Small intestine (tissue), 7 donors: ENCODE measurements at regions not wholly inside any gene's neighbourhood (a gene's known extent, or its start where the extent isn't known, plus 50 kb on each side); places are given as distances from the start of the nearest gene placed in this dataset.

Source experiments
- DNase-seq, 2 donors: peaks; one replicate each; pipeline versions ENCODE4 v3.0.0 to v3.0.0-alpha.2; 2013
- FAIRE-seq: peaks from 2 replicates; lab custom pipeline; 2012; peaks lifted over from hg19 to GRCh38; lab: Jason Lieb, UNC
- H3K27ac ChIP-seq, 3 donors: one replicate each; pipeline ENCODE4 v1.5.1; 2013; ENCODE audit warnings: low read length in 2 of 3, mild to moderate bottlenecking in 2 of 3, control low read depth in 1 of 3, inconsistent platforms in 1 of 3, low read depth in 1 of 3, moderate library complexity in 1 of 3
- H3K27me3 ChIP-seq, 3 donors: one replicate each; pipeline ENCODE4 v1.6.1; 2013; ENCODE audit warnings: low read length in 3 of 3, inconsistent platforms in 1 of 3; ENCODE audit not compliant: control insufficient read depth in 3 of 3, insufficient read depth in 3 of 3
- H3K36me3 ChIP-seq, 3 donors: one replicate each; pipeline ENCODE4 v1.6.1; 2013; ENCODE audit warnings: low read length in 3 of 3, inconsistent platforms in 1 of 3, low read depth in 1 of 3, mild to moderate bottlenecking in 1 of 3, moderate library complexity in 1 of 3; ENCODE audit not compliant: control insufficient read depth in 3 of 3, insufficient read depth in 2 of 3
- H3K4me1 ChIP-seq, 3 donors: one replicate each; pipeline ENCODE4 v1.6.1; 2013; ENCODE audit warnings: low read length in 2 of 3, inconsistent platforms in 1 of 3, low read depth in 1 of 3, mild to moderate bottlenecking in 1 of 3, moderate library complexity in 1 of 3; ENCODE audit not compliant: control insufficient read depth in 3 of 3, insufficient read depth in 2 of 3
- H3K4me3 ChIP-seq, 3 donors: one replicate each; pipeline ENCODE4 v1.5.1; 2013; ENCODE audit warnings: low read length in 3 of 3, control low read depth in 1 of 3, inconsistent platforms in 1 of 3, low read depth in 1 of 3, mild to moderate bottlenecking in 1 of 3, moderate library complexity in 1 of 3
- H3K9me3 ChIP-seq, 2 donors: one replicate each; pipeline ENCODE4 v1.6.1; 2013; ENCODE audit warnings: low read depth in 1 of 2, low read length in 1 of 2; ENCODE audit not compliant: control insufficient read depth in 2 of 2, insufficient read depth in 1 of 2
- WGBS, 3 donors: extraction: QIAGEN DNeasy Blood & Tissue Kit; methylation state at CpG; one replicate each; pipeline ENCODE4 v1.1.7; 2013; 5-methylcytosine and 5-hydroxymethylcytosine counted together
- donor health status: healthy with polysubstance abuse.
- donor health status: control.
- donor health status: control.
- donor health status: Bipolar disorder and iron deficiency.
- donor health status: healthy.

DNA sequence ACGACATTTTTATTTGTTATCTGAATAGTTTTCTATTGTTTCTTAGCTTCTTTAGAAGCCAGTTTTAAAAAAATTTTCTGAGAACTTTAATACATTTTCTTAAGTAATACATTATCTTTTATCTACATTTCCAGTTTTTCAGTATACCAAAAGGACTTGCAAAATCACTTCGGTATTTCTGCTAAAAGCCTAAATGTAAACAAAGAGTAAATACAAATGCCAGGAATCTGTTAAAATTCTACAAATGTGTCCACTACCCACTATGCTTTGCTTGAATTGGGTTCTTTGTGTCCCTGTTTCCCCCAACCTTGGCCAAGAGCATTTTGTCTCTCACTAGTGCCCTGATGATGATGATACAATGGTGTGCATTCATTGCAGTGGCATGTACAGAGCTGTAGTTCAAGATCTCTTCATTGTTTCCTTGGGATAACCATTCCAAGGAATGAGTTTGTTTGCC, 611.2 kb downstream of the NR2F1-AS1 start:
- FAIRE-seq (no peak), DNase-seq (no peak)
- no peaks in the 10 kb centered on the region for H3K4me1 ChIP-seq
- no peak overlapping the region for H3K4me3 ChIP-seq
- H3K27ac ChIP-seq: no peak overlapping the region
- peaks cover 0 to 2% of the 10 kb centered on the region in 2 donors for H3K9me3 ChIP-seq
- H3K27me3 ChIP-seq: no peaks in the 10 kb centered on the region
- H3K36me3 ChIP-seq: no peaks in the 10 kb centered on the region
- 42 to 67% (median 58%) methylated on average over 2 of the region's 2 CpGs for WGBS, 3 donors

DNA sequence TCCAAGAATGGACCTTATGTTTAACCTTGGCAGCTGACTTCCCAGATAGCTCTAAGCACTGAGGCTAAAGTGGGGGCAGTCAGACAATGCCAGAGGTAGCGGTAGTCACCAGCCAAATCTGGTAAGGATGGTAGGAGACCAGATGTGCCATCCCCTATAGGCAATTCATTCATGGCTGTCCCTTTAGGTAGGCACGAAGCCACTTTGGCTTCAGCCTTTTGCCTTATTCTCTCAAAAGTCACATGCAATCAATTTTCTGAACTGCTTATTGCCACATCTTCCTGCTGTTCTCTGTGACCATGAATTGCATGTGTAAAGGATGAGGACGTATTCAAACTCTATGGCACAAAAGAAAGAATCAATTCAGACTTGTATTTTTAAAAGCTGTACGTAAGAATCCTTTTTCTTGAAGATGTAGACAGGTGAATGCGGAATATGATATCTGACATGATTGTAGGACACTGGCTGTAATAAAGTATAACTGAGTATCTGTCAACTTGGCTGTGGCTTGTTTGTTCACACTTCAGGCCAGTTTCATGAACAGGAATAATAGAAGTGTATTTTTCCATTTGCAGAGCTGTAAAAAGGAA, 611.7 kb downstream of the NR2F1-AS1 start:
- no peak overlapping the region for H3K4me3 ChIP-seq
- peaks cover 0 to 2% of the 10 kb centered on the region in 2 donors for H3K9me3 ChIP-seq
- 80 to 92% (median 84%) methylated on average over 5 of the region's 5 CpGs for WGBS, 3 donors
- FAIRE-seq (no peak), DNase-seq (no peak)
- no peaks in the 10 kb centered on the region for H3K4me1 ChIP-seq
- H3K27ac ChIP-seq: no peak overlapping the region
- no peaks in the 10 kb centered on the region for H3K27me3 ChIP-seq
- H3K36me3 ChIP-seq: no peaks in the 10 kb centered on the region

DNA sequence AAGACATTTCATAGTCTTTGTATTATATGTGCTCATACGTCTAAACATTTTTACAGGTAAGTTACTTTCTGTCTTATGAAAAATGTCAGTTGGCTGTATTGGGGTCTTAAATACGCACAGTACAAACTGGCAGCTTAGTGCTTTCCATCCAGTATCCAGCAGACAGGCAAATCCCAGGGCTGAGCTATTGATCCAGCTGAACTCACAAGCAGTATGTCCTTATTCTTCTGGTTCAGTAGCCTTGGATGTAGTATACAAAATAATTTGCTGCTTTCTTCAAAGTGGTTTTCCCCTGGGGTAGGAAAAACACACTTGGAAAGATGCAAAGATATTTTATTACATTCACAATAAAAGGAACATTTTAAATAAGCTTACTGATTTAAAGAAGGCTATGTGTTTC, 617.2 kb downstream of the NR2F1-AS1 start:
- WGBS, 3 donors: 82 to 90% (median 85%) methylated on average over 2 of the region's 2 CpGs
- H3K4me1 ChIP-seq: no peaks in the 10 kb centered on the region
- no peaks in the 10 kb centered on the region for H3K27me3 ChIP-seq
- DNase-seq (no peak), FAIRE-seq (no peak)
- H3K4me3 ChIP-seq: no peak overlapping the region
- H3K36me3 ChIP-seq: no peaks in the 10 kb centered on the region
- no peaks in the 10 kb centered on the region for H3K9me3 ChIP-seq
- no peak overlapping the region for H3K27ac ChIP-seq

DNA sequence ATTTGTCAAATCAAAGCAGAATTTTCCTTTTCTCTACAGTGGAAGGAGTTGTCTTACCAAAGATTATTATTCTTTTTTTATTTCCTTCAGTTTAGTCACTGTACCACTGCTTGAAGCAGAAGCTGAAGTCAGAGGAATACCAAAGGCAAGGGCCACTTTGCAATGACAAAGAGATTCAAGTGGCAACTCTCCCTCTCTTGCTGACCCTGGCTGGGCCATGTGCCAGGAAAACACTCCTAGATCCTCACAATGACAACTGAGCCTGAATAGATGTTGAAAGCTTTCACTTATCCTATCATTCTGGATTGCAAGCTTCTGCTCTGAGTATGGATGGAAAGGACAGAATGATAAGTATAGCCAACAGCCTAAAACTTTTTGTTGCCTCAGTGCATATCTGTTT, 618.3 kb downstream of the NR2F1-AS1 start:
- no peaks in the 10 kb centered on the region for H3K36me3 ChIP-seq
- H3K4me1 ChIP-seq: no peaks in the 10 kb centered on the region
- DNase-seq (no peak), FAIRE-seq (no peak)
- no peaks in the 10 kb centered on the region for H3K9me3 ChIP-seq
- H3K27ac ChIP-seq: no peak overlapping the region
- no peak overlapping the region for H3K4me3 ChIP-seq
- H3K27me3 ChIP-seq: no peaks in the 10 kb centered on the region

DNA sequence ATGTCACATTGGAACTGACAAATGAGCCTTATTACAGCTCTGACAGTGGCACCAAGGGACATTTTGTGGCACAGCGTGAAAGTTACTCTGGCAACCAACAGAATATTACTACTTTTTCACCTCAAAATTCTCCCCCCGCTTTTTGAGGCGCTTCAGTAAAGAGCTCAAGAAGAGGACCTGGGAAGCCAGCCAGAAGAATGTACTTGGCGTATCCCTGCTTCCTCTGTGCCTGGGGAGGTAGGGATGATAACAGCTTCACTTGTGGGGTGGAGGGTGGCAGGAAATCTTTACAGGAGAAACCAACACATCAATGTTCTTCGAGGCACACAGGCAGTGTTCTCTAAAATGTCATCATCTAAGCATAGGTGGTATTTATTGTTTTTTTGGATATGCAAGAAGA, 624.1 kb downstream of the NR2F1-AS1 start:
- no peaks in the 10 kb centered on the region for H3K4me1 ChIP-seq
- H3K36me3 ChIP-seq: no peaks in the 10 kb centered on the region
- no peak overlapping the region for H3K27ac ChIP-seq
- no peak for FAIRE-seq
- WGBS, 3 donors: 72 to 78% (median 76%) methylated on average over 5 of the region's 5 CpGs
- DNase-seq: no peak
- H3K4me3 ChIP-seq: no peak overlapping the region
- peaks cover 1 to 11% of the 10 kb centered on the region in 2 donors for H3K9me3 ChIP-seq
- H3K27me3 ChIP-seq: no peaks in the 10 kb centered on the region

DNA sequence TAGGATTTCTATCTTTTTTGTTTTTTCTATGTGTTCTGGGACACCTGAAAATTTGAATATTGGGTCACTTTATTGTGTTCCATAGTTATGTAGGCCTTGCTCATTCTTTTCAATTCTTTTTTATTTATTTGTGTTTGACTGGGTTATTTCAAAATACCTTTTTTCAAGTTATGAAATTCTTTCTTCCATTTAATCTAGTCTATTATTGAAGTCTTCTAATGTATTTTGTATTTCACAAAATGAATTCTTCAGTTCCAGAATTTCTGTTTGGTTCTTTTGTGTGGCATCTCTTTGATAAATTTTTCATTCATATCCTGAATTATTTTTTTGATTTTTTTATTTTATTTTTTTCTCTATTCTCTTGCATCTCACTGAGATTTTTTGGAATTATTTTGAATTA, 628.8 kb downstream of the NR2F1-AS1 start:
- no peaks in the 10 kb centered on the region for H3K4me1 ChIP-seq
- no peak overlapping the region for H3K4me3 ChIP-seq
- no peaks in the 10 kb centered on the region for H3K27me3 ChIP-seq
- H3K9me3 ChIP-seq: peaks cover 1 to 13% of the 10 kb centered on the region in 2 donors
- no peaks in the 10 kb centered on the region for H3K36me3 ChIP-seq
- DNase-seq (no peak), FAIRE-seq (peak; percentile 80)
- no peak overlapping the region for H3K27ac ChIP-seq

DNA sequence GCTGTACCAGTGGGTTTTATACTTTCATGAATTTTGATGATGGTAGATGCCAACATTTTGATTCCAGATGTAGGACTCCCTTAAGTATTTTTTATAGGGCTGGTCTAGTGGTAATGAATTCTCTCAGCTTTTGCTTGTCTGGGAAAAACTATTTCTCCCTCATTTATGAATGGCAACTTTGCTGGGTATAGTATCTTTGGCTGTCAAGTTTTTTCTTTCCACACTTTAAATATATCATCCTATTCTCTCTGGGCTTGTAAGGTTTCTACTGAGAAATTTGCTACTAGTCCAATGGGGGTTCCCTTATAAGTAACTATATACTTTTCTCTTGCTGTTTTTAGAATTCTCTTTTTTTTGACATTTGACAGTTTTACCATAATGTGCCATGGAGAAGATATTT, 629.3 kb downstream of the NR2F1-AS1 start:
- Histone ChIP-seq H3K27ac (no peak overlapping the region), H3K36me3 (no peaks in the 10 kb centered on the region), H3K9me3 (peaks cover 1 to 13% of the 10 kb centered on the region in 2 donors), H3K27me3 (no peaks in the 10 kb centered on the region), H3K4me1 (no peaks in the 10 kb centered on the region), H3K4me3 (no peak overlapping the region)
- FAIRE-seq (no peak), DNase-seq (no peak)

DNA sequence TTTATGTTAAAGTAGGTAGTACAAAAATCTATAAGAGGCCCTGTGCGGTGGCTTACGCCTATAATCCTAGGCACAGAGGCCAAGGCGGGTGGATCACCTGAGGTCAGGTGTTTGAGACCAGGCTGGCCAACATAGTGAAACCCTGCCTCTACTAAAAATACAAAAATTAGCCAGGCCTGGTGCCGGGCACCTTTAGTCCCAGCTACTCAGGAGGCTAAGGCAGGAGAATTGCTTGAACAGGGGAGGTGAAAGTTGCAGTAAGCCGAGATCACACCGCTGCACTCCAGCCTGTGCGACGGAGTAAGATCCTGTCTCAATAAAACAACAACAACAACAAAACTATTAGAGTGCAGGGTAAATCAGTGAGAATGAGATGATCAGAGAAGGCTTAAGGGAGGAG, 634.5 kb downstream of the NR2F1-AS1 start:
- DNase-seq (no peak), FAIRE-seq (no peak)
- 93 to 97% (median 93%) methylated on average over 8 of the region's 8 CpGs for WGBS, 3 donors
- Histone ChIP-seq H3K27me3 (no peaks in the 10 kb centered on the region), H3K36me3 (no peaks in the 10 kb centered on the region), H3K27ac (no peak overlapping the region), H3K4me1 (no peaks in the 10 kb centered on the region), H3K9me3 (peaks cover 0 to 2% of the 10 kb centered on the region in 2 donors), H3K4me3 (no peak overlapping the region)

DNA sequence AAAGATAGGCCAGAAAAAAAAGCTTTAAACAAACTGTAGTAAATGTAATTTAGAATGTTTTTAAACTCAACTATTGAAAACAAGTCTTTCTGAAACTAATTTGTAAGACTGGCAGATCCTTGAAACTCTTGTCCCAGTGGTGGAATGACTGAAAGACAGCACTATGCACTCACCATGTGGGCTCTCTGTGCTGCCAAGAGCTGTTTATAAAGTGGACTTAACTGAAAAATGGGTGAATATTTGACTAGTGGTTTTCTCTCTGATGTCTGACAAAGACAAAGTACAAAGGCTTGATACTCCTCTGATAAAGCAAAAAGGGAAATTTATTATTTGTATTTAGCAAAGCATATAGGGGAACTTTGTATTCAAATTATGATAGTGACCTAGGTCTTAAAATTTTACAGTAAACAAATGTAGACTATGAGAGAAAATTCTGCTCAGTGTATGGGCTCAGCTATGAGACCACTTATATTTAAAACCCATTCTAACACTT, 635.4 kb downstream of the NR2F1-AS1 start:
- DNase-seq (no peak), FAIRE-seq (no peak)
- H3K27ac ChIP-seq: no peak overlapping the region

More for the DNA sequence above, 635.4 kb downstream of the NR2F1-AS1 start:
- H3K4me3 ChIP-seq: no peak overlapping the region
- no peaks in the 10 kb centered on the region for H3K4me1 ChIP-seq
- peaks cover 0 to 2% of the 10 kb centered on the region in 2 donors for H3K9me3 ChIP-seq
- no peaks in the 10 kb centered on the region for H3K27me3 ChIP-seq
- H3K36me3 ChIP-seq: no peaks in the 10 kb centered on the region
